Endothelial cell of umbilical vein (primary cell): ENCODE measurements at regions not wholly inside any gene's neighbourhood (a gene's known extent, or its start where the extent isn't known, plus 50 kb on each side); places are given as distances from the start of the nearest gene placed in this dataset.

Experiments used
- CTCF ChIP-seq, 2 donors: IDR thresholded peaks; 1 replicate in 1 of 2; 2 replicates in 1 of 2; pipeline ENCODE4 v1.5.1; 2011; ENCODE audit warnings: low read length in 2 of 2, mild to moderate bottlenecking in 2 of 2, moderate library complexity in 2 of 2, control low read depth in 1 of 2, inconsistent platforms in 1 of 2, low read depth in 1 of 2; ENCODE audit not compliant: insufficient read depth in 1 of 2; ENCODE audit errors: extremely low read depth in 1 of 2
- POLR2AphosphoS5 ChIP-seq: IDR thresholded peaks from 2 replicates; pipeline ENCODE4 v1.6.1; 2012; ENCODE audit warnings: low read depth, mild to moderate bottlenecking, control low read depth, low read length, moderate library complexity; ENCODE audit not compliant: insufficient read depth

DNA sequence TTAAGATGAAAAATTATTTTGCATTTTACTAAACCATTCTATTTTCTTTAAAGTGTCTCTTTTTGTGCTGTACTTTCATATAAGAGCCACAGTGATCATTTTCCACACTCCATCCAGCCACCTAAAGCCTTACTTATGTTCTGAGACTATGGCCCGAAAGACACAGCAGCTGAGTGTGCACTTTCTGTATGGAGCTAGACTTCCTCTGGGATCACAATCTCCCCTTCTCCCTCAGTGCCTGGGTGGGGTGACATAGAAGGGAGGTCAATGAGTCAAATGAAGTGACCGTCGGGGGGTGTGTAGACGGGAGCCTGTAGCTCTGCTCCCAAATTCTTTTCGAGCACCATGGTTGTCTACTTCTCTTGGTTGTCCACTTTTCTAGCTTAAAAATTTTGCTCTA is 97.8 kb upstream of the ARL4C start:
- TF ChIP-seq POLR2AphosphoS5 = no peak
- TF ChIP-seq CTCF (IDR thresholded peaks at IDR 0.05; ENCODE audit: extremely low read depth in 1 of 2, insufficient read depth in 1 of 2, low read depth in 1 of 2, low read length in 2 of 2) = no peak
